Spleen (tissue), 11 donors: ENCODE measurements at regions not wholly inside any gene's neighbourhood (a gene's known extent, or its start where the extent isn't known, plus 50 kb on each side); places are given as distances from the start of the nearest gene placed in this dataset.
"Not testable (repeated sequence)": the region's sequence is repeated elsewhere in the genome, so short reads cannot be mapped to it uniquely, and the experiment has no call there.

Experiments used
- DNase-seq: peaks from one replicate; pipeline ENCODE4 v3.0.0-alpha.2; 2020
- H3K27ac ChIP-seq, 8 donors: fragments of 200-600 bp; sonication (generic) in 7 of 8; 1 replicate in 4 of 8; 2 replicates in 4 of 8; pipeline versions ENCODE4 v1.5.0 to v1.8.0; 2016 to 2021; ENCODE audit warnings: inconsistent platforms in 4 of 8, mild to moderate bottlenecking in 4 of 8, moderate library complexity in 1 of 8
- H3K27me3 ChIP-seq, 7 donors: fragments of 200-600 bp; sonication (generic) in 6 of 7; replicated peaks in 1 of 7; 1 replicate in 4 of 7; 2 replicates in 3 of 7; pipeline versions ENCODE4 v1.5.0 to v1.8.0; 2016 to 2021; ENCODE audit warnings: inconsistent platforms in 3 of 7, mild to moderate bottlenecking in 1 of 7
- H3K36me3 ChIP-seq, 6 donors: fragments of 200-600 bp; sonication (generic) in 5 of 6; 1 replicate in 4 of 6; 2 replicates in 2 of 6; pipeline versions ENCODE4 v1.5.0 to v1.8.0; 2016 to 2021; ENCODE audit warnings: inconsistent platforms in 2 of 6
- H3K4me1 ChIP-seq, 6 donors: fragments of 200-600 bp; sonication (generic) in 5 of 6; 1 replicate in 3 of 6; 2 replicates in 3 of 6; pipeline versions ENCODE4 v1.5.0 to v1.8.0; 2016 to 2021; ENCODE audit warnings: inconsistent platforms in 3 of 6
- H3K4me3 ChIP-seq, 8 donors: fragments of 200-600 bp; sonication (generic) in 7 of 8; 1 replicate in 4 of 8; 2 replicates in 4 of 8; pipeline versions ENCODE4 v1.5.0 to v1.8.0; 2016 to 2021; ENCODE audit warnings: inconsistent platforms in 4 of 8, mild to moderate bottlenecking in 4 of 8, moderate library complexity in 2 of 8
- H3K9me3 ChIP-seq, 8 donors: fragments of 200-600 bp; sonication (generic) in 7 of 8; 1 replicate in 4 of 8; 2 replicates in 4 of 8; pipeline versions ENCODE4 v1.5.0 to v1.8.0; 2016 to 2021; ENCODE audit warnings: inconsistent platforms in 4 of 8
- POLR2A ChIP-seq, 3 donors: fragments of 450-650 bp; IDR thresholded peaks; one replicate each; pipeline ENCODE4 v1.5.1; 2017; ENCODE audit warnings: antibody characterized with exemption in 3 of 3, mild to moderate bottlenecking in 1 of 3
- POLR2AphosphoS5 ChIP-seq, 3 donors: sonication (generic); formaldehyde crosslinking; IDR thresholded peaks; one replicate each; pipeline ENCODE4 v1.5.1; 2017; ENCODE audit warnings: antibody characterized with exemption in 3 of 3
- WGBS, 5 donors: extraction: QIAGEN DNeasy Blood & Tissue Kit in 3 of 5; methylation state at CpG; one replicate each; pipeline versions ENCODE4 v1.1.5 to v1.1.7; 2013 to 2018; 5-methylcytosine and 5-hydroxymethylcytosine counted together
- intact Hi-C: fragments of 100-400 bp; cut with DNase I; formaldehyde crosslinking; loops from one replicate; pipeline ENCODE4 v1.15.0; 2023; ENCODE audit warnings: low total_unique reads
- TF ChIP-seq, protein P1 (sequence below), 11 experiments: fragments of 200-600 bp in 7 of 11; fragments of 450-650 bp in 4 of 11; sonication (generic) in 4 of 11; IDR thresholded peaks in 8 of 11; conservative IDR thresholded peaks in 3 of 11; 1 replicate in 7 of 11; 2 replicates in 4 of 11; pipeline versions ENCODE4 v1.4.0 to v1.8.0; 2016 to 2021; ENCODE audit warnings: antibody characterized with exemption in 11 of 11, inconsistent platforms in 4 of 11, mild to moderate bottlenecking in 1 of 11
- donor health status: healthy with polysubstance abuse.
- donor health status: DM: no; HTN: no; CAD: no; lungs with moderate emphysema.
- donor health status: DM: no; HTN: no; CAD: no.
- donor health status: Bipolar disorder and iron deficiency.
- donor health status: healthy.
- donor health status: DM: no; HTN: no; CAD: no.
- donor health status: DM: yes; HTN: yes; CAD: no.

DNA sequence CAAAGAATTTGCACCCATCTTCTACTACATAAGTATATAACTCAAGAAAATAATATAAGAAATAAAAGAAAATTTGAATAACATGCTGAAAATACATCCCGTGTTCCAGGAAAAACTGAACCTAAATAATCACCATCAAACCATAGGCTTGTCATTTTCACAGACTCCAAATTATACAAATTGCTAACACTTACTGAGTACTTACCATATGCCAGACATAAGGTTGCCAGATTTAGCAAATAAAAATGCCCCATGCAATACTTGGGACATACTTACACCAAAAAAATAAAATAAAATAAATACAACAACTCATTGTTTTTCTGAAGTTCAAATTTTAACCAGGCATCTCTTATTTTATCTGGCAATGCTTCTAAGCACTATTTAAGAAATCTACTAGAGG is 760.4 kb upstream of the SEMA6D start:
- no peak for TF ChIP-seq POLR2A (IDR thresholded peaks at IDR 0.05)
- no peak for TF ChIP-seq POLR2AphosphoS5 (IDR thresholded peaks at IDR 0.05)
- TF ChIP-seq, protein P1, sequence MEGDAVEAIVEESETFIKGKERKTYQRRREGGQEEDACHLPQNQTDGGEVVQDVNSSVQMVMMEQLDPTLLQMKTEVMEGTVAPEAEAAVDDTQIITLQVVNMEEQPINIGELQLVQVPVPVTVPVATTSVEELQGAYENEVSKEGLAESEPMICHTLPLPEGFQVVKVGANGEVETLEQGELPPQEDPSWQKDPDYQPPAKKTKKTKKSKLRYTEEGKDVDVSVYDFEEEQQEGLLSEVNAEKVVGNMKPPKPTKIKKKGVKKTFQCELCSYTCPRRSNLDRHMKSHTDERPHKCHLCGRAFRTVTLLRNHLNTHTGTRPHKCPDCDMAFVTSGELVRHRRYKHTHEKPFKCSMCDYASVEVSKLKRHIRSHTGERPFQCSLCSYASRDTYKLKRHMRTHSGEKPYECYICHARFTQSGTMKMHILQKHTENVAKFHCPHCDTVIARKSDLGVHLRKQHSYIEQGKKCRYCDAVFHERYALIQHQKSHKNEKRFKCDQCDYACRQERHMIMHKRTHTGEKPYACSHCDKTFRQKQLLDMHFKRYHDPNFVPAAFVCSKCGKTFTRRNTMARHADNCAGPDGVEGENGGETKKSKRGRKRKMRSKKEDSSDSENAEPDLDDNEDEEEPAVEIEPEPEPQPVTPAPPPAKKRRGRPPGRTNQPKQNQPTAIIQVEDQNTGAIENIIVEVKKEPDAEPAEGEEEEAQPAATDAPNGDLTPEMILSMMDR (IDR thresholded peaks at IDR 0.05 in 8 of 11, conservative IDR thresholded peaks at IDR 0.05 in 3 of 11) = no peak

DNA sequence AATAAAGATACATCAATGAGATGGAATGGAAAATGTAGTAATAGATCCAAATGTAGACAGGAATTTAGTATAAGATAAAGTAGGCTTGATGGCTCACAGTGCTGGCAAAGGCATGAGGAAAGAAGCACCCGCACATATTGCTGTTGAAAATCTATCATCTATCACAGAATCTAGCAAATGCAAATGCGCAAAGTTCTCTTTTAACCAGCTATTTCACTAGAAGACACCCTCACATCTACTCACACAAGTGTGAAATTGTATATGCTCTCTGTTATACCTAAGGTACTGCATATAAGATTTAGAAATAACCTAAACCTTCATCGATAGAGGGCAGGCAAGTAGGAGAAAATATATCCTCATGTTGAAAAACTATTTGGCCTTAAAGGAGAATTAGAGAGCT is 756.7 kb upstream of the SEMA6D start:
- WGBS, 5 donors = 86 to 94% (median 91%) methylated on average over 3 of the region's 3 CpGs
- Histone ChIP-seq H3K4me1 (no peaks in the 10 kb centered on the region), H3K27ac (no peak overlapping the region), H3K4me3 (no peak overlapping the region), H3K9me3 (peaks cover 0 to 23% (median 14%) of the 10 kb centered on the region in 8 donors), H3K27me3 (no peaks in the 10 kb centered on the region), H3K36me3 (no peaks in the 10 kb centered on the region)
- no peak for DNase-seq
- intact Hi-C loops = no loop called here
- TF ChIP-seq POLR2AphosphoS5 (IDR thresholded peaks at IDR 0.05) (no peak), POLR2A (IDR thresholded peaks at IDR 0.05) (no peak)
- TF ChIP-seq, protein P1 (IDR thresholded peaks at IDR 0.05 in 8 of 11, conservative IDR thresholded peaks at IDR 0.05 in 3 of 11) = no peak

More for the DNA sequence above, 760.4 kb upstream of the SEMA6D start:
- intact Hi-C loops = no loop called here
- DNase-seq = no peak
- H3K9me3 ChIP-seq = peaks cover 0 to 8% (median 0%) of the 10 kb centered on the region in 8 donors
- no peak overlapping the region for H3K4me3 ChIP-seq
- H3K27ac ChIP-seq = no peak overlapping the region
- no peaks in the 10 kb centered on the region for H3K27me3 ChIP-seq
- H3K4me1 ChIP-seq = no peaks in the 10 kb centered on the region
- H3K36me3 ChIP-seq = no peaks in the 10 kb centered on the region
- WGBS, 5 donors = 85 to 93% (median 88%) methylated on average over 1 of the region's 1 CpG

DNA sequence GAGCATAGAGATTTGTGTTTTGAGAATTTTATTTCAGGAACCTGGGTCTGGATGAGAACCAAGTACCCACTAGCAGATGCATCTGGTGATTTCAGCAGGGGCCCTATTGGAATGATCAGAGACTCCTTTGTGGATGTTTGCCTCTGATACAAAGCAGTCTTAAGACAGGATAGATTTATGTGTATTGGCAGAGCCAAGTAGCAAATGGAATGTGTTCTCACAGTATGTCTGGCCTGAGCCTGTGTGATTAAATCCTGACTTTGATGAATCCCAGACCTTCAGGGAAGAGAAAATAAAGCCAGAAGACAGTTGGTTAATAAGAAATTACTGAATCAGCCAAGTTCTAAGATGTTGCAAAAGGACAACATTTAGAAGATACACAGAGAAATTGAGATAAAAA is 755.5 kb upstream of the SEMA6D start:
- peaks cover 0 to 27% (median 14%) of the 10 kb centered on the region in 8 donors for H3K9me3 ChIP-seq
- no peaks in the 10 kb centered on the region for H3K4me1 ChIP-seq
- intact Hi-C loops = no loop called here
- H3K4me3 ChIP-seq = no peak overlapping the region
- TF ChIP-seq, protein P1 (IDR thresholded peaks at IDR 0.05 in 8 of 11, conservative IDR thresholded peaks at IDR 0.05 in 3 of 11) = no peak
- TF ChIP-seq POLR2AphosphoS5 (IDR thresholded peaks at IDR 0.05) (no peak), POLR2A (IDR thresholded peaks at IDR 0.05) (no peak)
- no peak overlapping the region for H3K27ac ChIP-seq
- H3K36me3 ChIP-seq = no peaks in the 10 kb centered on the region
- H3K27me3 ChIP-seq = no peaks in the 10 kb centered on the region
- no peak for DNase-seq

DNA sequence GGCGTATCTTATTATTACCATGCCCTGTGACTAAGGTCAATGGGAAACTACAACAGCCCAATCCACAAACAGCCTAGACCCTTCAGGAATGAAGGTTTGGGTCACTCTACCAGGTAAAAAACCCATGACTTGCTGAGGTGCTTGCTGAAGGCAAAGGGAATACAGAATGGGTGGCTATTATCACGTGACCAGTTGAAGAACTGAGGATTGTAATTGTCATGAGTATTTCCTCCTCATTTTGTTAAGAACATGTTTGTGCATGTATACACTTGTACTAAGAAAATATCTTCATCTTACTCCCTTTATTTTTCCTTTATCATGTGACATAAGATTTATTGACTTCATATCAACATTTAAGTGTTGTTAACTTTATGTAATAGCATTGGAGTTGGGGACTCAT is 729.2 kb upstream of the SEMA6D start:
- H3K36me3 ChIP-seq, H3K4me1 ChIP-seq, intact Hi-C loops, DNase-seq, H3K27me3 ChIP-seq, H3K4me3 ChIP-seq, H3K27ac ChIP-seq: not testable (repeated sequence)
- H3K9me3 ChIP-seq = peaks cover 0 to 59% (median 39%) of the 10 kb centered on the region in 8 donors
- 73 to 92% (median 88%) methylated on average over 2 of the region's 2 CpGs for WGBS, 5 donors

DNA sequence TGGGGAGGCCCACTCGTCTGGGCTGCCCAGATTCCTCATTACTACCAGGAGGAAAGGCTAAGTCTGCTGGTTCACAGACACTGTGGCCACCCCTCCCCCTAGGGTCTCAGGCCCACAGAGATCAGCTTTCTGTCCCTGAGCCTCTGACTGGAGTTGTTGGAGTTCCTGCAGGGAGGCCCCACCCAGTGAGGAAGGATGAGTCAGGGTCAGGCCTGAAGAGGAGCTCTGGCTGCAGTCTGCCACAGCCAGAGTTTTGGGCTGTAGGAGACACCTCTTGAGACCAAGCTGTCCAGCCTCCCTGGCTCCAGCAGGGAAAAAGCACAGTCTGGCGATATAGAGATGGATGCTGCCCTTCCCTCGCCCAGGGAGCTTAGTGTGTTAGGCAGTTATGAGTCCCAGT is 720.9 kb upstream of the SEMA6D start:
- Histone ChIP-seq H3K27ac (no peak overlapping the region), H3K9me3 (peaks cover 0 to 69% (median 48%) of the 10 kb centered on the region in 8 donors), H3K27me3 (no peaks in the 10 kb centered on the region), H3K36me3 (no peaks in the 10 kb centered on the region), H3K4me1 (no peaks in the 10 kb centered on the region), H3K4me3 (no peak overlapping the region)
- intact Hi-C loops = no loop called here
- TF ChIP-seq POLR2AphosphoS5 (IDR thresholded peaks at IDR 0.05) = no peak
- TF ChIP-seq, protein P1 (IDR thresholded peaks at IDR 0.05 in 8 of 11, conservative IDR thresholded peaks at IDR 0.05 in 3 of 11) = no peak
- TF ChIP-seq POLR2A (IDR thresholded peaks at IDR 0.05) = no peak
- 41 to 93% (median 83%) methylated on average over 2 to 3 of the region's 3 CpGs for WGBS, 5 donors
- no peak for DNase-seq
